Vagina (tissue), 2 donors: ENCODE measurements at regions not wholly inside any gene's neighbourhood (a gene's known extent, or its start where the extent isn't known, plus 50 kb on each side); places are given as distances from the start of the nearest gene placed in this dataset.
"Not testable (repeated sequence)": the region's sequence is repeated elsewhere in the genome, so short reads cannot be mapped to it uniquely, and the experiment has no call there.

Experiments used
- DNase-seq, 2 donors: peaks; one replicate each; pipeline ENCODE4 v3.0.0-alpha.2; 2017; ENCODE audit errors: extremely low spot score in 2 of 2
- H3K27ac ChIP-seq: fragments of 200-600 bp; sonication (generic); one replicate; pipeline ENCODE4 v1.5.1; 2019
- H3K27me3 ChIP-seq: fragments of 200-600 bp; sonication (generic); one replicate; pipeline ENCODE4 v1.5.1; 2019
- H3K36me3 ChIP-seq, 2 donors: fragments of 200-600 bp; sonication (generic); one replicate each; pipeline ENCODE4 v1.5.1; 2017 to 2019
- H3K4me1 ChIP-seq: fragments of 200-600 bp; sonication (generic); one replicate; pipeline ENCODE4 v1.5.1; 2019
- H3K4me3 ChIP-seq, 2 donors: fragments of 200-600 bp; sonication (generic); 1 replicate in 1 of 2; 2 replicates in 1 of 2; pipeline ENCODE4 v1.5.1; 2016 to 2019
- H3K9me3 ChIP-seq: fragments of 200-600 bp; sonication (generic); one replicate; pipeline ENCODE4 v1.5.1; 2019
- POLR2A ChIP-seq, 2 donors: fragments of 450-650 bp; IDR thresholded peaks; one replicate each; pipeline ENCODE4 v1.6.1; 2017; ENCODE audit warnings: antibody characterized with exemption in 2 of 2, mild to moderate bottlenecking in 2 of 2, moderate library complexity in 2 of 2
- POLR2AphosphoS5 ChIP-seq, 2 donors: sonication (generic); formaldehyde crosslinking; IDR thresholded peaks; one replicate each; pipeline ENCODE4 v1.9.0; 2017; ENCODE audit warnings: antibody characterized with exemption in 2 of 2, mild to moderate bottlenecking in 2 of 2, low read depth in 1 of 2; ENCODE audit not compliant: insufficient read depth in 1 of 2
- intact Hi-C: fragments of 100-400 bp; cut with DNase I; formaldehyde crosslinking; loops from one replicate; pipeline ENCODE4 v1.15.1; 2023
- TF ChIP-seq, protein P1 (sequence below), 3 experiments: fragments of 450-650 bp in 2 of 3; fragments of 200-600 bp in 1 of 3; sonication (generic) in 1 of 3; IDR thresholded peaks; one replicate each; pipeline ENCODE4 v1.5.1; 2017 to 2019; ENCODE audit warnings: antibody characterized with exemption in 3 of 3, mild to moderate bottlenecking in 2 of 3, moderate library complexity in 2 of 3

DNA sequence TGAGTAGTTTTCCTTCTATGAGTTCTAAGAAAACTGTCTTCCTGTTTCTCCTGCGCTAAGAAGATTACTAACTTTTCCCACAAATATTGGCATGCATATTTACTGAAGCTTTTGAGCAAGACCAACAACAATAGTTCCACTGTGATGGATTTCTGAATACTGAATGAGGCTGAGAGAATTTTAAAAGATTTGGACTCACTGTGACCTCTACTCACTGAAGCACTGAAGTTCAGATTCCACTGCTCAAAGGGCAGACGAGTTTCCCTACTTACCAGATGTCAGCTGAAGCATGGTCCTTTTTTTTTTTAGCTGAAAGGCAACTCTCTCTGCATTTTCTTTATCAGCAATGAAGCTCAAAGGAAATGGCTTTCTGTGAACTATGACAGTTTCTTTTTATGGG, 718.5 kb downstream of the RFPL4B start:
- H3K9me3 ChIP-seq, result no peaks in the 10 kb centered on the region
- TF ChIP-seq, protein P1, sequence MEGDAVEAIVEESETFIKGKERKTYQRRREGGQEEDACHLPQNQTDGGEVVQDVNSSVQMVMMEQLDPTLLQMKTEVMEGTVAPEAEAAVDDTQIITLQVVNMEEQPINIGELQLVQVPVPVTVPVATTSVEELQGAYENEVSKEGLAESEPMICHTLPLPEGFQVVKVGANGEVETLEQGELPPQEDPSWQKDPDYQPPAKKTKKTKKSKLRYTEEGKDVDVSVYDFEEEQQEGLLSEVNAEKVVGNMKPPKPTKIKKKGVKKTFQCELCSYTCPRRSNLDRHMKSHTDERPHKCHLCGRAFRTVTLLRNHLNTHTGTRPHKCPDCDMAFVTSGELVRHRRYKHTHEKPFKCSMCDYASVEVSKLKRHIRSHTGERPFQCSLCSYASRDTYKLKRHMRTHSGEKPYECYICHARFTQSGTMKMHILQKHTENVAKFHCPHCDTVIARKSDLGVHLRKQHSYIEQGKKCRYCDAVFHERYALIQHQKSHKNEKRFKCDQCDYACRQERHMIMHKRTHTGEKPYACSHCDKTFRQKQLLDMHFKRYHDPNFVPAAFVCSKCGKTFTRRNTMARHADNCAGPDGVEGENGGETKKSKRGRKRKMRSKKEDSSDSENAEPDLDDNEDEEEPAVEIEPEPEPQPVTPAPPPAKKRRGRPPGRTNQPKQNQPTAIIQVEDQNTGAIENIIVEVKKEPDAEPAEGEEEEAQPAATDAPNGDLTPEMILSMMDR (IDR thresholded peaks at IDR 0.05), result no peak
- TF ChIP-seq POLR2AphosphoS5 (IDR thresholded peaks at IDR 0.05; ENCODE audit: insufficient read depth in 1 of 2, low read depth in 1 of 2), result no peak
- no peak for TF ChIP-seq POLR2A (IDR thresholded peaks at IDR 0.05)
- DNase-seq, result no peak
- no peaks in the 10 kb centered on the region for H3K27me3 ChIP-seq
- no peak overlapping the region for H3K4me3 ChIP-seq
- no peak overlapping the region for H3K27ac ChIP-seq
- H3K4me1 ChIP-seq, result no peaks in the 10 kb centered on the region
- H3K36me3 ChIP-seq, result no peaks in the 10 kb centered on the region
- intact Hi-C loops, result no loop called here

DNA sequence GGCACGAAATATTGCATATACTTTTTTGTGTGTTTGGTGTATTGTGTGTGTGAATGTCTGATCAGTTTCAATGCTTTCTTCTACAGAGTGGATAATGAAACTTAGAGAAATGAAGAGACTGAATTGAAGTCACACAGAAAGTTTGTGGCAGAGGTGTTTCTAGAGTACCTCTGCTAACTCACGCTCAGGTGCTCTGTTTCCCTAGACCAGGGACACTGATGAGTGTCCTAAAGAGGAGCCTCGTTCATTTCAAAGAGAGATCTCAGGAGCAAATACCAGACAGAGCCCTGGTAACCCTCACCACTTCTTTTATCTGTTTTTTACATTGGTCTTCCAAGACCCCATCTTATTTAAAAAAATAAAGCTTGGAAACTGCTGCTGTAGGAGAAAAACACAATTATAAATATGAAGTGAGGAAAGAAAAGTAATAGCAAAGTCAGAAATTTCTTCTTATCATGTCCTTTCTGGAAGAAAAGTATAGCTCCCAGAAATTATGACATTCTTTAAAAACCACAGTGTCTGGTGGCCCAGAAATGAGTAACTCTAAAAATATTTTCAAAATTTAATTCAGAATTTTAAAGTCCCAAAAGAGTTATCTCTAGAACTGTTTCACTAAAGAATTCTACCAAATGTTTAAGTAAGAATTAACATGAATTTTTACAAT, 720.6 kb downstream of the RFPL4B start:
- TF ChIP-seq POLR2A (IDR thresholded peaks at IDR 0.05), result no peak
- TF ChIP-seq, protein P1 (IDR thresholded peaks at IDR 0.05), result no peak
- H3K4me1 ChIP-seq, result no peaks in the 10 kb centered on the region
- no peaks in the 10 kb centered on the region for H3K9me3 ChIP-seq
- H3K27ac ChIP-seq, result no peak overlapping the region
- no peaks in the 10 kb centered on the region for H3K36me3 ChIP-seq
- DNase-seq, result no peak
- no peaks in the 10 kb centered on the region for H3K27me3 ChIP-seq
- no peak overlapping the region for H3K4me3 ChIP-seq
- intact Hi-C loops, result no loop called here

GRCh38 chr6:113068570-113068969, 721.4 kb downstream of the RFPL4B start:
- H3K27ac ChIP-seq, result no peak overlapping the region
- intact Hi-C loops, result no loop called here

DNA sequence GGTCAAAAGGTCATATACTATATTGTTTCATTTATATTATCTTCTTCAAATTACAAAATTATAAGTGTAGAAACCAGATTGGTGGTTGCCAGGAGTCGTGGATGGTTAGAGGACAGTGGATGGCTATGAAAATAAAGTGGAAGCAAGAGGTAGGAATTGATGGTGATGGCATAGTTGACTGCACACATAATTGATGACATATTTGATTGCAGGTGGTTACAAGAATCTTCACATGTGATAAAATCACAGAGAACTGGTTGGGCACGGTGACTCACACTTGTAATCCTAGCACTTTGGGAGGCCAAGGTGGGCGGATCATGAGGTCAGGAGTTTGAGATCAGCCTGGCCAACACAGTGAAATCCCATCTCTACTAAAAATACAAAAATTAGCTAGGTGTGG, 723.6 kb downstream of the RFPL4B start:
- intact Hi-C loops, H3K27me3 ChIP-seq, H3K27ac ChIP-seq, H3K4me1 ChIP-seq, H3K9me3 ChIP-seq, DNase-seq, H3K4me3 ChIP-seq, H3K36me3 ChIP-seq: not testable (repeated sequence)

More at GRCh38 chr6:113068570-113068969, 721.4 kb downstream of the RFPL4B start:
- Histone ChIP-seq H3K27me3 (no peaks in the 10 kb centered on the region), H3K9me3 (no peaks in the 10 kb centered on the region), H3K4me3 (no peak overlapping the region), H3K36me3 (no peaks in the 10 kb centered on the region), H3K4me1 (no peaks in the 10 kb centered on the region)
- TF ChIP-seq, protein P1 (IDR thresholded peaks at IDR 0.05), result no peak
- TF ChIP-seq POLR2A (IDR thresholded peaks at IDR 0.05) (no peak), POLR2AphosphoS5 (IDR thresholded peaks at IDR 0.05; ENCODE audit: insufficient read depth in 1 of 2, low read depth in 1 of 2) (no peak)
- no peak for DNase-seq

DNA sequence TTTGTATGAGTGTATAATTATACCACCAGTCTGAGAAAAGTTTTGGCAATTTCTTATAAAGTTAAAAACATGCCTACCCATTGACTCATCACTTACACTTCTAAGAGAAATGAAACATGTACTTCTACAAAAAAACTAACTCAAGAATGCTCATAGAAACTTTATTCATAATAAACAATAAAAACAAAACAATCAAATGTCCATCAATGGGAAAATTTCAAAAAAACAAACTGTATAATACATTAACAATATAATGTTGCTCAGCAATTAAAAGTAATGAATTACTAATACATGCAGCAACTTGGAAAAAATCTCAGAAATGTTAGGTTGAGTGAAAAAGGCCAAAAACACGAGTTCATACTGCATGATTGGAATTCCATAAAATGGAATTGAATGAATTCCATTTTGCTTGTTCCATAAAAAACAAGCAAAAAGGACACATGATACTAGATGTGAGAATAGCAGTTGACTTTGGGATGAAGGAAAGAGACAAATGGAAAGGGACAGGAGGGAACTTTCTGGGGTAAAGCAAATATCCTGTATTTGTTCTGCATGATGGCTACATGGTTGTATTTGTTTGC, 726.6 kb downstream of the RFPL4B start:
- DNase-seq, result no peak
- peaks cover 4% of the 10 kb centered on the region for H3K4me1 ChIP-seq
- no peaks in the 10 kb centered on the region for H3K27me3 ChIP-seq
- no peaks in the 10 kb centered on the region for H3K36me3 ChIP-seq
- intact Hi-C loops, result no loop called here
- no peak overlapping the region for H3K27ac ChIP-seq
- H3K9me3 ChIP-seq, result no peaks in the 10 kb centered on the region
- no peak overlapping the region for H3K4me3 ChIP-seq
- no peak for TF ChIP-seq POLR2A (IDR thresholded peaks at IDR 0.05)
- TF ChIP-seq POLR2AphosphoS5 (IDR thresholded peaks at IDR 0.05; ENCODE audit: insufficient read depth in 1 of 2, low read depth in 1 of 2), result no peak
- TF ChIP-seq, protein P1 (IDR thresholded peaks at IDR 0.05), result no peak
